ENCODE measurements at regions not wholly inside any gene's neighbourhood (a gene's known extent, or its start where the extent isn't known, plus 50 kb on each side); places are given as distances from the start of the nearest gene placed in this dataset.

- H3K79me2 ChIP-seq (ENCODE audit: control insufficient read depth in 1 of 2, insufficient read depth in 2 of 2, low read length in 2 of 2): no peaks in the 10 kb centered on the region
- no peaks in the 10 kb centered on the region for H3K36me3 ChIP-seq (ENCODE audit: control insufficient read depth in 2 of 4, insufficient read depth in 4 of 4, low read length in 3 of 4)
- POLR2A ChIA-PET (ENCODE audit: partially characterized antibody): interaction anchor here (0.8 kb wide), 1 partner anchor 18 kb away, joined by 3 read pairs; no protein-coding TSS in a partner anchor
- no peak overlapping the region for H3K14ac ChIP-seq (ENCODE audit: insufficient read length)
- H3K9me3 ChIP-seq (ENCODE audit: insufficient read depth in 2 of 2, low read depth in 1 of 2, low read length in 1 of 2): no peaks in the 10 kb centered on the region
- no peak overlapping the region for H2BK5ac ChIP-seq (ENCODE audit: low read depth, low read length)
- H3K56ac ChIP-seq (replicated peaks; ENCODE audit: insufficient read length, low read depth, low read length): no peak overlapping the region
- no peak overlapping the region for H3K4ac ChIP-seq (replicated peaks; ENCODE audit: insufficient read length, low read depth, low read length)
- H4K8ac ChIP-seq (ENCODE audit: extremely low read depth, insufficient read depth, low read length): no peak overlapping the region
- no peak overlapping the region for H2BK120ac ChIP-seq (replicated peaks; ENCODE audit: low read depth, low read length)
- H4K91ac ChIP-seq (replicated peaks; ENCODE audit: insufficient read length, low read length): no peak overlapping the region
- no peak overlapping the region for H2AFZ ChIP-seq (ENCODE audit: low read length)
- 84% methylated on average over 2 of the region's 2 CpGs; no CpG with 5 or more reads in 1 of the 2 experiments for WGBS, 2 experiments (ENCODE audit: extremely low coverage in 1 of 2, insufficient coverage in 1 of 2, insufficient read length in 1 of 2, insufficient replicate concordance in 2 of 2, low coverage in 1 of 2, low lambda C conversion rate in 2 of 2, missing lambda C conversion rate in 1 of 2)
- H3K23me2 ChIP-seq (ENCODE audit: low read depth, low read length): no peaks in the 10 kb centered on the region
- H2AK5ac ChIP-seq (ENCODE audit: low read depth, low read length): no peak overlapping the region
- H2BK12ac ChIP-seq (ENCODE audit: low read depth, low read length): no peak overlapping the region
- no peaks in the 10 kb centered on the region for H3K4me1 ChIP-seq (replicated peaks in 1 of 4; ENCODE audit: control insufficient read depth in 3 of 4, insufficient read depth in 4 of 4, low read length in 3 of 4)
- no peak overlapping the region for H3K18ac ChIP-seq (ENCODE audit: extremely low read depth, low read length)
- H2BK15ac ChIP-seq (ENCODE audit: low read length): no peak overlapping the region
- no peaks in the 10 kb centered on the region for H4K20me1 ChIP-seq (replicated peaks in 1 of 2; ENCODE audit: control insufficient read depth in 1 of 2, insufficient read depth in 2 of 2, low read length in 2 of 2)
- no peak for FAIRE-seq
- H4K5ac ChIP-seq (ENCODE audit: insufficient read length, low read depth, low read length): no peak overlapping the region
- no peaks in the 10 kb centered on the region; a peak in 1 of 7 replicates for H3K27me3 ChIP-seq (replicated peaks in 1 of 4; ENCODE audit: control insufficient read depth in 3 of 4, extremely low read depth in 1 of 4, insufficient read depth in 3 of 4, low read length in 3 of 4)
- no peak overlapping the region for H2BK20ac ChIP-seq (ENCODE audit: low read length)
- no peak overlapping the region for H3K4me2 ChIP-seq (ENCODE audit: insufficient read depth in 1 of 2, low read depth in 2 of 2, low read length in 2 of 2)
- CTCF ChIA-PET (ENCODE audit: partially characterized antibody): interaction anchor here (1.2 to 1.3 kb wide), 2 partner anchors 11 to 104 kb away, joined by 3 to 4 read pairs; no protein-coding TSS in a partner anchor
- no peak for TF ChIP-seq KDM4A (IDR thresholded peaks at IDR 0.05; ENCODE audit: low read depth, low read length, severe bottlenecking)
- no peak for TF ChIP-seq SIRT6 (IDR thresholded peaks at IDR 0.05; ENCODE audit: low read length)
- TF ChIP-seq ATF2 (IDR thresholded peaks at IDR 0.05; ENCODE audit: low read length): no peak
- TF ChIP-seq TAF7 (optimal IDR thresholded peaks at IDR 0.05; ENCODE audit: borderline replicate concordance, low read depth, low read length): no peak
- no peak for TF ChIP-seq TBP (IDR thresholded peaks at IDR 0.05; ENCODE audit: low read depth, low read length)
- no peak for TF ChIP-seq SUZ12 (IDR thresholded peaks at IDR 0.05; ENCODE audit: low read length)
- TF ChIP-seq SIN3A (conservative IDR thresholded peaks at IDR 0.05 in 1 of 2, IDR thresholded peaks at IDR 0.05 in 1 of 2; ENCODE audit: low read depth in 1 of 2, low read length in 2 of 2): no peak
- no peak for TF ChIP-seq EGR1 (IDR thresholded peaks at IDR 0.05; ENCODE audit: borderline replicate concordance, low read depth, low read length)
- TF ChIP-seq MAX (IDR thresholded peaks at IDR 0.05): no peak
- no peak for TF ChIP-seq YY1 (IDR thresholded peaks at IDR 0.05; ENCODE audit: low read depth, low read length)
- H3K27ac ChIP-seq (ENCODE audit: low read depth, low read length): no peak overlapping the region
- DNase-seq (ENCODE audit: low read depth in 1 of 2, low spot score in 2 of 2): no peak
- no peak overlapping the region for H3K23ac ChIP-seq (ENCODE audit: insufficient read length)
- no peak overlapping the region for H3K9ac ChIP-seq (replicated peaks in 1 of 4; ENCODE audit: extremely low read depth in 1 of 4, low read depth in 3 of 4, low read length in 3 of 4)
- no peak overlapping the region for H3K4me3 ChIP-seq (ENCODE audit: extremely low read depth in 1 of 4, insufficient read depth in 2 of 4, low read depth in 3 of 4, low read length in 4 of 4)
- no peaks in the 10 kb centered on the region for H3K79me1 ChIP-seq (ENCODE audit: low read depth, low read length)
Measured at GRCh38 chr21:34271189-34271851, 92.5 kb upstream of the KCNE2 start.

Data from H1 (cell line).